H7 (cell line): ENCODE measurements at regions not wholly inside any gene's neighbourhood (a gene's known extent, or its start where the extent isn't known, plus 50 kb on each side); places are given as distances from the start of the nearest gene placed in this dataset.
"Not testable (repeated sequence)": the region's sequence is repeated elsewhere in the genome, so short reads cannot be mapped to it uniquely, and the experiment has no call there.

Source experiments
- DNase-seq: peaks from one replicate; pipeline ENCODE4 v3.0.0; 2012
- H3K27me3 ChIP-seq: 2 replicates; pipeline ENCODE4 v1.6.0; 2011; ENCODE audit warnings: mild to moderate bottlenecking, low read length; ENCODE audit not compliant: control insufficient read depth, insufficient read depth
- H3K36me3 ChIP-seq: replicated peaks from 2 replicates; pipeline ENCODE4 v1.5.1; 2011; ENCODE audit warnings: low read length; ENCODE audit not compliant: control insufficient read depth, insufficient read depth
- H3K4me3 ChIP-seq: 2 replicates; pipeline ENCODE4 v1.5.1; 2011; ENCODE audit warnings: low read depth, mild to moderate bottlenecking, control low read depth, low read length, moderate library complexity; ENCODE audit not compliant: insufficient read depth

DNA sequence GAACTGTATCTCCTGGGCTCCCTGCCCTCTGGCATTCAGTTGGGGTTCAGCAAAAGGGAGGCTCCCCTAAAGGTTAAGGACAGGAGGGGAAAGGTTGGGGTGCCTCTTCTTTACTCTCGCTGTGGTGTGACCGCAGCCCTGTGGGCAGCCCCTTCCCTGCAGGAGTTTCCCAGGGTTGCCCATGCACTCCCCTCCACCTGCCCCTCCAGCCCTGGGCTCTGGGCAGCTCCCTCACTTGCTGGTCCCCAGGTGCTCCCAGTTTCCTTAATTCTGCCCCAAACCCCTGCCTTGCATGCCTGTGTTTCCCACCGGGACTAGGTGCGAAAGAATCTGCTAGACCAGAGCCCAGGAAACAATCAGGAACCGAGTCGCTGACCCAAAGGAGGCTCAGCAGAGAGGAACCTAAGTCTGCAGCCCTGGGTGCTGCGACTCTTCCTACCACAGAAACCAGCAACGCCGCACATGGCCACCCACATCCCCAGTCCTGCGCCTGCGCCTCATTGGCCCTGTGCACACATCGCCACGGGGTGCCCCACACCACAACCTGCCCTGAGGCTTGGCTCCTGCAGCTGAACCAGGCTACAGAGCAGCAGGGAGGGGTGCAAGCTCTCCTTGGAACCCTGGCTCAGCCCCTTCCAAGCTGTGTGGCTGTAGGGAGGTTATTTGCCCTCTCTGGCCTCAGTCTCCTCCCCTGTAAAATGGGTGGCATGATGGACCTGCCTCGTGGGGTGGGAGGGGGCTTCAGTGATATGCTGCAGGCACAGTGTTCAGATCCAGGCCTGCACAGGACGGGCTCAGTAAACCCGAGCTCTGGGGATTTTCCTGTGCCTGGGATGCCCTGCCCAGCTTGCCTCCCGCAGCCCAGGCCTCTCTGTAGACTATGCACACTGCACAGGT, 487.6 kb downstream of the PREX1 start:
- Histone ChIP-seq H3K36me3 (no peaks in the 10 kb centered on the region), H3K27me3 (no peaks in the 10 kb centered on the region), H3K4me3 (no peak overlapping the region)
- no peak for DNase-seq

DNA sequence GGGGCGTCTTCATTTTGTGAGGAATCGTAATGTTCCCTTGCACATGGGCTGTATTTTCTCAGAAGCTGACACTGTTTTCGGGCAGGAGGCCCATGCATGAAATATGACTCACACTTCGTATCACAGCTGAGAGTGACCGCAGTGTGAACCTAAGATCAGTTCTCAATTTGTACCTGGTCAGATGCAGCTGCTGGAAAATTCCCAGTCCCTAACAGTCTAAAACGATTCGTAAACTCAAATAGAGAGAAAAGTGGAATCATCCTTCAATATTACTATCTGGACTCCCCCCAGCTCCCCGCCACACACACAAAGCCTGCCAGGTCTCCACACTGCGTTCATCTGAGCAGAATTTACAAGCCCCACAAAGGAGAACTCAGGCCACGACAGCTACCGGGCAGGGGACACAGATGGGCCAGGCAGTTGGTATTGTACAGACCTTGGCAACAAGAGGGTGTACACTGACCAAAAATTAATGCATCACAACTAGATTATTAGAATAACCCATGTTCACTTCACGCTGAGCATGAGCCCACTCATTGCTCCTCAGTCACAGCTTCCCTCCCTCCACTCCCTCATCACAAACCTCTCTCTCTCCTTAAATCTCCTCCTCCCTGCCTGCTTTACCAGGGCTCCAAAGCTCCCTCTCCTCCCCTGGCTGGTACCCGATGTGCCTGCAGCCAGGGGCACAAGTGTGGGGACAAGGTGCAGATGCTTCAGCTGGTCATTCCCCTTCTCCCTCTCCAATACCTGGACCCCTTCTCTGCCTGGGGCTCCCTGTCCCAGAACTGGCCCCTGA, 488.4 kb downstream of the PREX1 start:
- H3K27me3 ChIP-seq, result no peaks in the 10 kb centered on the region
- H3K36me3 ChIP-seq, result no peaks in the 10 kb centered on the region
- no peak overlapping the region for H3K4me3 ChIP-seq
- no peak for DNase-seq

DNA sequence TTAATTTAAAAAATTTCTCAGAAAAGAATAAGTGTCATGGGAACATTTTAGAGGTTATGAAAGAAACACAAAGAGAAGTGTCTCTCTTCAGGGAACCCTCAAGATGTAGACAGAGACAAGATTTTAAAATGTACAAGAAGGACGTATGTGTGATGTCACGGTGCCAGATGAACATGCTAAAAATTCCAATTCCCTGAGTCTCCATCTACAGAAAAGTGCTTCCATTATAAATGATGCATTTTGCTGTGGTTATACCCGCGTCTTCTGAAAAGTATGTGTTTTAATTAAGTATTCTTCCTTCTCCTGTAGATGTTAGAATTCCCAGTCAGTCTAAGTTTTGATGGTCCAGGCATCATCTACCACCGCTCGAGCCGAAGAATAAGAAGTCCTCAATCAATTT, 489.1 kb downstream of the PREX1 start:
- Histone ChIP-seq H3K27me3 (no peaks in the 10 kb centered on the region), H3K4me3 (no peak overlapping the region), H3K36me3 (no peaks in the 10 kb centered on the region)
- no peak for DNase-seq

DNA sequence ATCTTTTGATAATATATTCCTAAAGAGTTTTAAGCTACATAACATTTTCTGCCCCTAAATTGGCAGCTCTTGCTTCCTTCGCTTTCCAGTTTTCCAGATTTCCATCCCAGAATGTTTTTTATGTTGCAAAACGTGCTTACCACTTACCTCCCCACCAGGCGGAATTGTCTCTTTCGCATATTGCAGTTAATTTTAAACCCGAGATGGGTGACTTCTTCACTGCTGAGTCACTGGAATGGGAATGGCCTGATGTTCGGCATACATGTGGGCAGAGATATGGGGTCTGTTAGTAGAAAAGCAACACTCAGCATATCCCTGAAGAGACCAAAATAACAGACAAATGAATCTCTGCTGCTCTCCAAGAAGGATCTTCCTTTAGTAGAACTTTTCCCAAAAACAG, 491.2 kb downstream of the PREX1 start:
- Histone ChIP-seq H3K27me3 (no peaks in the 10 kb centered on the region), H3K4me3 (no peak overlapping the region), H3K36me3 (no peaks in the 10 kb centered on the region)
- DNase-seq, result no peak

DNA sequence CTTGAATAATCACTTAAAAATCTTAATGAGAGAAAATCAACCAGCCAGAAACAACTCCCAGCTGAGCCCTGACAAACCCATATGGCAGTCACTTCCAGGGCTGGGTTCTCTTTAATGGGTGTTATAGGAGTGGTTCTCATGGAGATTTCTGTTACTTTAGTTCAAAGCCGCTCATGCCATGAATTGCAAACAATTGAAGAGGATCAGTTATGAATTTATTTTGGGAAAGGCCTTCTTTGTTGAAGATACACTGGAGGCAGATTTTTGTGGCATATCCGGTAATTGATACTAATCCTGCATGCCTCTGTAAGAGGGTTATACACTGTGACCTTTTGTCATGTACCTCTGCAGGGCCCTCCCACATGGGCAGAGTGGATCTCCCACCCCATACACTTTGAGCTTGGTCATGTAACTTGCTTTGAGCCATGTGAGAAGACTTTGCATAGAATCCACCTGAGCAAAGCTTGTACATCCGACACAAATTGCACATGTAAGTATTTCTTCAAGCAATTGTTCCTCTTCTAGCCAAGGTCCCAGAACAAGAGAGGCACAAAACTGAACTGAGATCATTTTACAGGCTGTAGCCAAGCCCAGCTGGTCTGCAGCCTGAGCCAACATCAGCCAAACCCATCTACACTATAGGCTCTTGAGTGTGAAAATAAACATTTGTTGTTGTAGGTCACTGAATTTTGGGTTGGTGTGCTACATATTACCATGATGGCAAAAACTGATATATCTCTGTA, 492.3 kb downstream of the PREX1 start:
- no peak for DNase-seq

DNA sequence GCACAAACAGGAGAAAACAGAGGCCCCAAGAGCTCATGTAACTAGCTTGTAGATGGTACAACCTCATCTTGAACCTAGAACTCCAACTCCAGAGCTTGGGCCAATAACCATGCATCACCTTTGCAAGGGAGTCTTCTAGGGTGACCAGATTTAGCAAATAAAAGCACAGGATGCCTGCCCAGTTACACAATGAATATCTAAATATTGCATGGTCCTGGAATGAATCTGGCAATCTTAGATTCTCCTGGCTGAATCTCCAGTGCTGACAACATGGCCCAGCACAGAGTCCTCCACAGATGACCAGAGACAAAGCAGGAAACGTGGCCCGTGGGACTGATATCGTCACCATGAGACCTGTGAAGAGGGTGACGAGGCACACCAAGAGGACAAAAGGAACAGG, 494.1 kb downstream of the PREX1 start:
- H3K36me3 ChIP-seq, result no peaks in the 10 kb centered on the region
- no peak overlapping the region for H3K4me3 ChIP-seq
- H3K27me3 ChIP-seq, result no peaks in the 10 kb centered on the region
- no peak for DNase-seq

More for the DNA sequence above, 492.3 kb downstream of the PREX1 start:
- Histone ChIP-seq H3K27me3 (no peaks in the 10 kb centered on the region), H3K4me3 (no peak overlapping the region), H3K36me3 (no peaks in the 10 kb centered on the region)

DNA sequence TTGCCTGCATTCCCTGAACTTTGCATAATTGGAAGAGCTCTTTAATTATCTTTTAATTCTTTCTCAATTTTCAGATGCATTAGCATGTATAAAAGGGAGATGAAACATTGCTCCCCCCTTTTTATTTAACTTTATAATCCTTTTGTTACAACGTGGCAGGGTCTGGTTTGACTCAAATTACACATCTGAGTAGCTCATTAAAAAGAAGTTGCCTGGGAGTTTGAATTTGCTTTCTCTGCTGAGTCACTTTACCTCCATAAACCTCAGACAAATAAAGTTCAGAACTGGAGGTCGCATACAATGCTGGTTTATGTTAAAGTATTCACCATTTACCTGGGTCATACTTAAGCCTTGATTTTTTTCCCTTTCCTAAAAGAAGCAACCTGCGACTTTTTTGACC, 495.2 kb downstream of the PREX1 start:
- Histone ChIP-seq H3K36me3 (no peaks in the 10 kb centered on the region), H3K27me3 (no peaks in the 10 kb centered on the region), H3K4me3 (no peak overlapping the region)
- no peak for DNase-seq

DNA sequence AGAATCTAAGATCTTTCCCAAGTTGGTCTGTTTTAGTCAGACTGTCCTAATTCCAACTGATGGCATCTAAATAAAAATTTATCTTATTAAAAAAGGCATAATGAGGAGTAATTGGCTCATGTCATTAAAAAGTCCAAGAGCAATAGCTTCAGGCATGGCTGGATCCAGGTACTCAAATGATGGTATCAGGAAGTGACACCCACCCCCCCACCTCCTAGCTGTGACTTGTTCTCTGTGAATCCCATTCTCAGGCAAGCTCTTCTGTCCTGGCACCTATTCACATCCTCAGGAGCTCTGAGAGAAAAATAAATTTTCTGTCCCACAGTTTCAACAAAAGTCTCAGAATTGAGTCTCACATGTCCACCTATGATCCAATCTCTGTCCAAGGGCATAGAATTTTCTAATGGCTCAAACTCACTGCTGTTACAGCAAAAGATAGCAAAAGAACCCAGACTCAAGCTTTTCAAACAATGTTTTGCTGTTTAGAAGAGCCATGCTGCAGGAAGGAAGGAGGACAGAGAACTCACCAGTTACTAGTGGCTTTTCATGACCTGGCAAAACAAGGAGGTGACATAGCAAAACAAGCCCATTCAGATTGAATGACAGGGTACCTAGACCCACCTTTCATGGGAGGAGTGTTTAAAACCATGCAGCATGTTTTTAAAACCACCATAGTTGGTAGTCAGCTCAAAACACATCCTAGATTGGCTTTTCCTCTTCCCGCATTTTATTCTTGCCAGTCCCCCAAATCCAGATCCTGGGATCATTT, 496.1 kb downstream of the PREX1 start:
- Histone ChIP-seq H3K4me3 (no peak overlapping the region), H3K36me3 (no peaks in the 10 kb centered on the region), H3K27me3 (no peaks in the 10 kb centered on the region)
- DNase-seq, result no peak

DNA sequence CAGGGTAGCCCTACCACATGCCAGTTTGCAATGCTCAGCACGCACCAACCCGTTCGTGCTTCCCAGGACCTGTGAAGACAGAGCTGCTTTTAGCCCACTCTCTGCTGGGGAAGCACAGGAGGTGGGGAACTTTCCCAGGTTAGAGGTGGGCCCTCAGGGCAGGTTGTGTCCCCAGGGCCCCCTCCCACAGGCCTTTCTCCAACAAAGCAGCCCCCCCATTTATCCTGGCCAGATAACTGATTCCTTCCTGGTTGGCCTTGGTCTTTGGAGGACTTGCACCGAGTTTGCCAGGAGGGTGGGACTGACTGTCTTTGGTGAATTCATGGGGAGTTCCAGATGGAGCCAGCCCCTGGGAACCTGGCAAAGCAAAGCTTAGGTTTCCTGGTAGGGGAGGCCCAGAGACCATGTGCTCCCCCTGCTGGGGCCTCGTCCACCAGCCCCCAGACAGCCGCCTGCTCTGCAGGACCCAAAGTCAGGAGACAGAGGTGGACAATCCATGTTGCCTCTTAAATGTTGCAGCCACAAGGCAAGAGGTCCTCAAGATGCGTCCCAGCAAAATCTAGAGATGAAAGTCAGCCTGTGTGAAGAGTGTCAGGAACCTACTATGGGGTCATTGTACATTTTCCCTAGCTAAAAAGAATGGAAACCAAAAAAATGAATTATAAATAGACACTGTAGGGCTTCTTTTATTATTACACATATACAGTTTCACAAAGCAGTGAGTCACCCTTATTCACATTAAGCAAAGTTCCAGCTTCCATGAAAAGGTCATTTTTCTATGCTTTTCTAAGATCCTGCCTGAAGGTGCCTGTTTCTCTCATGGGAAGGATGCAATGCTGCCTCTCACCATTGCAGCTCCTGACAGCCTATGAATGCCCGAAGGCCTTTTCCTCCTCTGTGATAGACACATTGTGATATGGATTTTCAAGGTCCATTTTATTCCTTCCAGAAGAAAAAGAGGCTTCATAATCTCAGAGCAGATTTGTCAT, 497.8 kb downstream of the PREX1 start:
- peak; percentile 80 for DNase-seq
- no peak overlapping the region for H3K4me3 ChIP-seq
- H3K27me3 ChIP-seq, result no peaks in the 10 kb centered on the region
- H3K36me3 ChIP-seq, result no peaks in the 10 kb centered on the region

DNA sequence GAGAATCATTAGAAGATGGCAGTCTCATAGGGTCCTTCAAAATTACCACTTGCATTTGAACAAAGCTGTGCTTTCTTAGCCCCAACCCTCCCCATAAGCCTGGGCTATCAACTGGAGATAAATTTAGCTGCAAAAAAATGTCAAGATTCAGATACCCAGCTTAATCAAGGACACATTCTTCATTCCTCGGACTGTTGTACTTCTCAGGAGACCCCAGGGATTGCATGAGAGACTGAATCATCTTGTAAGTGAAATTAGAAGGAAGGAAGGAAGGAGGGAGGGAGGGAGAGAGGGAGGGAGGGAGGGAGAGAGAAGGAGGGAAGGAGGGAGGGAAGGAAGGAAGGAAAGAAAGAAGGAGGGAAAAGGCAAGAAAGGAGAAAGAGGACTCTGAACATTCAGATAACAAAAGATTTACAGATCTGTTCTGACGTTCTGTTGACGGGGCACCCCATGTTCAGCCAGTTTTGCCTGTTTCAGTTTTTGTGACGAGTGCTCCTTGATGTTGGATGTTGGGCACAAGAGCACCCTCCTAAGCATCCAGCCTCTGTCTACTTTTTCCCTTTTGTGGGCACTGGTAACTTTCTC, 498.7 kb downstream of the PREX1 start:
- no peak for DNase-seq
- no peaks in the 10 kb centered on the region for H3K27me3 ChIP-seq
- H3K36me3 ChIP-seq, result no peaks in the 10 kb centered on the region
- H3K4me3 ChIP-seq, result no peak overlapping the region

DNA sequence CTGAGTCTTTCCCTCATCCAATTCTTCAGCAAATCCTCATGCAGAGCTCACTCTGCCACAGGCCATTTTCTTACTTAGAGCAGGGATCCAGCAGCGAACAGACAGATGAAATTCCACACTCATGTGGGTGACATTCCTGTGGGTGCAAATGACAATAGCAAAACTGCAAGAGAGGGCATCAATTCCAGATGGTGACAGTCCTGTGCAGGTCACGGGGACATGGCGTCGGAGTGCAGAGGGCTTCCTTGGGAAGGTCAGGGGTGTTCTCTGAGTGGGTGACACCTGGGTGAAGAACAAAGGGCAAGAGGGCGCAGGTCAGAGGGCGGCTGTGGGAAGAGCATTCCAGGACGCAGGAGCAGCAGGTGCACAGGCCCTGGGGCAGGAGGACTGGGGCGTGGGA, 500.0 kb downstream of the PREX1 start:
- not testable (repeated sequence) for DNase-seq, H3K27me3 ChIP-seq, H3K4me3 ChIP-seq, H3K36me3 ChIP-seq

DNA sequence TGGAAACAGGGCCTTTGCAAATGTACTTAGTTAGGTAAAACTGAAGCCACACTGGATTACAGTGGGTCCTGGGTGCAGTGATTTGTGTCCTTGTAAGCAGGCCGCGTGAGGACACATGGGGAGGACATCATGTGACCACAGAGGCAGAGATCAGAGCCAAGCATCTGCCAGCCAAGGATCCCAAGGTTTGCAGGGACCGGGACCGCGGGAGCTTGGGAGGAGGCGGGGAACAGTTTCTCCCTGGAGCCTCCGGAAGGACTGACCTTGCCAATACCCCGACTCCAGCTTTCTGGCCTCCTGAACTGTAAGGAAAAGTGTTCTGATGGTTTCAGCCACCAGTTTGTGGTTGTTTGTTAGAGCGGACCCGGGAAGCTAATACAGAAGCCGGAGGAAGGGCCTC, 500.9 kb downstream of the PREX1 start:
- no peak overlapping the region for H3K4me3 ChIP-seq
- H3K36me3 ChIP-seq, result no peaks in the 10 kb centered on the region
- no peaks in the 10 kb centered on the region for H3K27me3 ChIP-seq
- DNase-seq, result no peak

DNA sequence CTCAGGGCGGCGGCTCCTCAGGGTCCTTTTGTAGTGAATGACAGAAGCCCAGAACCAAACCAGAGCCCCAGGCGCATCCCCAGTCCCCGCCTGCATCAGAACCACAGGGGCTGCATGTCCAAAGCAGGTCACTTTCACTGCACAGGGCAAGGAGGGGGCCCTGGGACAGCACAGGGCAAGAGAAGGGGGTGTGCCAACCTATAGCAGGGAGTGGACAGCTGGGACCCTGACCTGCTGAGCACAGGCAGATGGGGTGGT, 501.4 kb downstream of the PREX1 start:
- DNase-seq, result no peak
- Histone ChIP-seq H3K36me3 (no peaks in the 10 kb centered on the region), H3K27me3 (no peaks in the 10 kb centered on the region), H3K4me3 (no peak overlapping the region)
